ENCODE measurements at regions not wholly inside any gene's neighbourhood (a gene's known extent, or its start where the extent isn't known, plus 50 kb on each side); places are given as distances from the start of the nearest gene placed in this dataset.

DNA sequence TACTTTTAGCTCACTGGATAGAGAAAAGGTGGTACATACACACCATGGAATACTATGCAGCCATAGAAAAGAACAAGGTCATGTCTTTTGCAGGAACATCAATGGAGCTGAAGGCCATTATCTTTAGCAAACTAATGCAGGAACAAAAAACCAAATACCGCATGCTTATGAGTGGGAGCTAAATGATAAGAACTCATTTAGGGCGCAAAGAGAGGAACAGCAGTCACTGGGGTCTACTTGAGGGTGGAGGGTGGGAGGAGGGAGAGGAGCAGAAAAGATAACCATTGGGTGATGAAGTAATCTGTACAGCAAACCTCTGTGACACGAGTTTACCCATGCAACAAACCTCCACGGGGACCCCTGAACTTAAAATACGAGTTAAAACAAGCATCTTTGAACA, 135.1 kb downstream of the IRS2 start:
- no peak overlapping the region for H3K27ac ChIP-seq (ENCODE audit: low read depth in 1 of 2, low read length in 2 of 2)
- Mint-ChIP-seq H3K9me3 (no peaks in the 10 kb centered on the region), H3K27ac (no peak overlapping the region), H3K4me3 (no peak overlapping the region), H3K36me3 (ENCODE audit: low read depth) (no peaks in the 10 kb centered on the region), H3K27me3 (peaks cover 3% of the 10 kb centered on the region), H3K4me1 (ENCODE audit: low read depth) (peaks cover 7% of the 10 kb centered on the region)
- no peak for DNase-seq
- TF ChIP-seq, protein P1, sequence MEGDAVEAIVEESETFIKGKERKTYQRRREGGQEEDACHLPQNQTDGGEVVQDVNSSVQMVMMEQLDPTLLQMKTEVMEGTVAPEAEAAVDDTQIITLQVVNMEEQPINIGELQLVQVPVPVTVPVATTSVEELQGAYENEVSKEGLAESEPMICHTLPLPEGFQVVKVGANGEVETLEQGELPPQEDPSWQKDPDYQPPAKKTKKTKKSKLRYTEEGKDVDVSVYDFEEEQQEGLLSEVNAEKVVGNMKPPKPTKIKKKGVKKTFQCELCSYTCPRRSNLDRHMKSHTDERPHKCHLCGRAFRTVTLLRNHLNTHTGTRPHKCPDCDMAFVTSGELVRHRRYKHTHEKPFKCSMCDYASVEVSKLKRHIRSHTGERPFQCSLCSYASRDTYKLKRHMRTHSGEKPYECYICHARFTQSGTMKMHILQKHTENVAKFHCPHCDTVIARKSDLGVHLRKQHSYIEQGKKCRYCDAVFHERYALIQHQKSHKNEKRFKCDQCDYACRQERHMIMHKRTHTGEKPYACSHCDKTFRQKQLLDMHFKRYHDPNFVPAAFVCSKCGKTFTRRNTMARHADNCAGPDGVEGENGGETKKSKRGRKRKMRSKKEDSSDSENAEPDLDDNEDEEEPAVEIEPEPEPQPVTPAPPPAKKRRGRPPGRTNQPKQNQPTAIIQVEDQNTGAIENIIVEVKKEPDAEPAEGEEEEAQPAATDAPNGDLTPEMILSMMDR (IDR thresholded peaks at IDR 0.05): no peak
- CTCF ChIA-PET: no interaction called here
- intact Hi-C loops (cut with DNase I, micrococcal nuclease): no loop called here
- ATAC-seq (ENCODE audit: poor library complexity): no peak
- H3K36me3 ChIP-seq (ENCODE audit: insufficient read depth, low read length): no peaks in the 10 kb centered on the region
- H3K9me3 ChIP-seq (ENCODE audit: control insufficient read depth in 1 of 2, insufficient read depth in 1 of 2, low read length in 2 of 2): no peaks in the 10 kb centered on the region
- H3K4me3 ChIP-seq (ENCODE audit: low read length): no peak overlapping the region
- POLR2A ChIA-PET: no interaction called here
- no peaks in the 10 kb centered on the region for H3K27me3 ChIP-seq (ENCODE audit: control insufficient read depth in 1 of 2, insufficient read depth in 2 of 2, low read length in 2 of 2)
- no peaks in the 10 kb centered on the region for H3K4me1 ChIP-seq (ENCODE audit: insufficient read depth, low read length)

DNA sequence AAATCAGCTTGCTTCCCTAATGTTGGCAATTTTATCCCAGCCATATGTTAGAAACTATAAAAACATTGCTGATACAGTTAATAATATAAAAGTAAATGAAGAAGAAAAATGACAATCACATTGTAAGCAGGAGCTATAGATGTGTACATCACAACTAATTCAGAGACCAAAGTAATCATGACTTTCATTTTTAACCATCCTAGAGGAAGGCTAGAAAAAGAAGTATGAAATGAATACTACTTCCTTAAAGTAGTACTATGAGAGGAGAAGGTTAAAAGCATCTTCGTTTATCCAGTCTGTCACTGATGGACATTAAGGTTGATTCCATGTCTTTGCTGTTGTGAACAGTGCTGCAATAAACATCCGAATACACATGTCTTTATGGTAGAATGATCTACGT, 135.5 kb downstream of the IRS2 start:
- ChIA-PET POLR2A (no interaction called here), CTCF (no interaction called here)
- Mint-ChIP-seq H3K4me3 (no peak overlapping the region), H3K4me1 (ENCODE audit: low read depth) (peaks cover 7% of the 10 kb centered on the region), H3K27me3 (peaks cover 3% of the 10 kb centered on the region), H3K36me3 (ENCODE audit: low read depth) (no peaks in the 10 kb centered on the region), H3K9me3 (no peaks in the 10 kb centered on the region), H3K27ac (no peak overlapping the region)
- H3K4me3 ChIP-seq (ENCODE audit: low read length): no peak overlapping the region
- no peaks in the 10 kb centered on the region for H3K27me3 ChIP-seq (ENCODE audit: control insufficient read depth in 1 of 2, insufficient read depth in 2 of 2, low read length in 2 of 2)
- no peak for DNase-seq
- TF ChIP-seq, protein P1 (IDR thresholded peaks at IDR 0.05): no peak
- no peaks in the 10 kb centered on the region for H3K9me3 ChIP-seq (ENCODE audit: control insufficient read depth in 1 of 2, insufficient read depth in 1 of 2, low read length in 2 of 2)
- no peaks in the 10 kb centered on the region for H3K4me1 ChIP-seq (ENCODE audit: insufficient read depth, low read length)
- no peaks in the 10 kb centered on the region for H3K36me3 ChIP-seq (ENCODE audit: insufficient read depth, low read length)
- ATAC-seq (ENCODE audit: poor library complexity): no peak
- H3K27ac ChIP-seq (ENCODE audit: low read depth in 1 of 2, low read length in 2 of 2): no peak overlapping the region
- intact Hi-C loops (cut with DNase I, micrococcal nuclease): no loop called here

DNA sequence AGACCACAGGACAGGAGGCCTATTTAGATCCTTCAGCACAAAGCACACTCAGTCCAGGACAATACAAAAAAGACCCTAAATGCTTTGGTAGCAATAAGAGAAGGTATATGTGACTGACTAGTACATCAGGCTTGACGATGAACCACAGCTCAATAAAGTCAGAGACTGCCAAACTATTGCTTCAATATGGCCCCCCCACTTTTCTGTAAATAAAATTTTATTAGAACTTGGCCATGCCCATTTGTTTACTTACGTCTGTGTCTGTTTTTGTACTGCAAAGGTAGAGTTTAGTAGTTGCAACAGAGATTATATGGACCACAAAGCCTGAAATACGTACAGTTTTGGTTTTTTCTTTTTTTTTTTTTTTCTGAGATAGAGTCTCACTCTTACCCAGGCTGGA, 136.7 kb downstream of the IRS2 start:
- Mint-ChIP-seq H3K4me1 (ENCODE audit: low read depth) (peaks cover 6% of the 10 kb centered on the region), H3K27ac (no peak overlapping the region), H3K27me3 (peaks cover 3% of the 10 kb centered on the region), H3K4me3 (no peak overlapping the region), H3K9me3 (no peaks in the 10 kb centered on the region), H3K36me3 (ENCODE audit: low read depth) (no peaks in the 10 kb centered on the region)
- Histone ChIP-seq H3K27me3 (ENCODE audit: control insufficient read depth in 1 of 2, insufficient read depth in 2 of 2, low read length in 2 of 2) (no peaks in the 10 kb centered on the region), H3K4me3 (ENCODE audit: low read length) (no peak overlapping the region), H3K4me1 (ENCODE audit: insufficient read depth, low read length) (no peaks in the 10 kb centered on the region), H3K27ac (ENCODE audit: low read depth in 1 of 2, low read length in 2 of 2) (no peak overlapping the region), H3K36me3 (ENCODE audit: insufficient read depth, low read length) (no peaks in the 10 kb centered on the region), H3K9me3 (ENCODE audit: control insufficient read depth in 1 of 2, insufficient read depth in 1 of 2, low read length in 2 of 2) (no peaks in the 10 kb centered on the region)
- TF ChIP-seq, protein P1 (IDR thresholded peaks at IDR 0.05): no peak
- DNase-seq (no peak), ATAC-seq (ENCODE audit: poor library complexity) (no peak)
- intact Hi-C loops (cut with DNase I, micrococcal nuclease): no loop called here
- ChIA-PET CTCF (no interaction called here), POLR2A (no interaction called here)

Data from CD4-positive, alpha-beta T cell (primary cell).